B cell (primary cell): ENCODE measurements at regions not wholly inside any gene's neighbourhood (a gene's known extent, or its start where the extent isn't known, plus 50 kb on each side); places are given as distances from the start of the nearest gene placed in this dataset.

Experiments
- EZH2 ChIP-seq: IDR thresholded peaks from 2 replicates; pipeline ENCODE4 v1.6.1; 2012; ENCODE audit warnings: borderline replicate concordance, low read depth, mild to moderate bottlenecking, moderate library complexity, low read length; ENCODE audit not compliant: insufficient read depth, poor library complexity, severe bottlenecking
- TF ChIP-seq, protein P1 (sequence below): fragments of 200-600 bp; IDR thresholded peaks from one replicate; pipeline ENCODE4 v1.8.0; 2022; ENCODE audit warnings: antibody characterized with exemption, mild to moderate bottlenecking

DNA sequence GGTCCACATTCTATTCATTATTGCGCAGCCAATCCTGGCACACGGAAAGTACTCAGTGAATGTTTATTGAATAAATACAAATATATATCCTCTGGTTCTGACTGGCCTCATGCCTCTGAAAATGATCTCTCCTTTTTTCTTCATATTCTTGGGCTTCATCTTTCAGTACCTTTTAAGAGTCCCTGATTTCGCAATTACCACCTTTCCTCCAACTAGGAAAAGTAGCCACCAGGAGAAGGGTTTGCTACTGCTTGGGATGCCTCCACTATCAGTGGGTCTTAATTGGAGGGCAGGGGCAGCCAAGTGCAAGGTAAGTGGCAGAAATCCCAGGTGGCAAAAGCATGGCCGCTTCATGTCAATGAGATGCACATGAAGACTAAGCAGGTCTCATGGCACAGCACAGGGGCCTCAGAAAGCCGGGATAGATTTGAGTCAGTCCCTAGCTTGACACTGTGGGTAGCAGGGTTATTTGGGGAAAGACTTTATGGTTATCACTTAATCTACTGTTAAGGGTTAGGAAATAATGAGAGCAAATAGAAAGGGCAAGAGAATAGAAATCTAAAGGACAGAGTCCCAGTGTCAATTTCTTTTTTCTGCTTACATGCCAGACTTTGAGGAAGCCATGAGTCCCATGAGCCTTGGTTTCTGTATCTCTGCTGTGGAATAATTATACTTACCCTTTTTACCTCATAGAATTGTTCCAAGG, 361.1 kb downstream of the MAN2A1 start:
- TF ChIP-seq, protein P1, sequence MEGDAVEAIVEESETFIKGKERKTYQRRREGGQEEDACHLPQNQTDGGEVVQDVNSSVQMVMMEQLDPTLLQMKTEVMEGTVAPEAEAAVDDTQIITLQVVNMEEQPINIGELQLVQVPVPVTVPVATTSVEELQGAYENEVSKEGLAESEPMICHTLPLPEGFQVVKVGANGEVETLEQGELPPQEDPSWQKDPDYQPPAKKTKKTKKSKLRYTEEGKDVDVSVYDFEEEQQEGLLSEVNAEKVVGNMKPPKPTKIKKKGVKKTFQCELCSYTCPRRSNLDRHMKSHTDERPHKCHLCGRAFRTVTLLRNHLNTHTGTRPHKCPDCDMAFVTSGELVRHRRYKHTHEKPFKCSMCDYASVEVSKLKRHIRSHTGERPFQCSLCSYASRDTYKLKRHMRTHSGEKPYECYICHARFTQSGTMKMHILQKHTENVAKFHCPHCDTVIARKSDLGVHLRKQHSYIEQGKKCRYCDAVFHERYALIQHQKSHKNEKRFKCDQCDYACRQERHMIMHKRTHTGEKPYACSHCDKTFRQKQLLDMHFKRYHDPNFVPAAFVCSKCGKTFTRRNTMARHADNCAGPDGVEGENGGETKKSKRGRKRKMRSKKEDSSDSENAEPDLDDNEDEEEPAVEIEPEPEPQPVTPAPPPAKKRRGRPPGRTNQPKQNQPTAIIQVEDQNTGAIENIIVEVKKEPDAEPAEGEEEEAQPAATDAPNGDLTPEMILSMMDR: no peak
- no peak for TF ChIP-seq EZH2
